ENCODE measurements at regions not wholly inside any gene's neighbourhood (a gene's known extent, or its start where the extent isn't known, plus 50 kb on each side); places are given as distances from the start of the nearest gene placed in this dataset.
"Not testable (repeated sequence)": the region's sequence is repeated elsewhere in the genome, so short reads cannot be mapped to it uniquely, and the experiment has no call there.

DNA sequence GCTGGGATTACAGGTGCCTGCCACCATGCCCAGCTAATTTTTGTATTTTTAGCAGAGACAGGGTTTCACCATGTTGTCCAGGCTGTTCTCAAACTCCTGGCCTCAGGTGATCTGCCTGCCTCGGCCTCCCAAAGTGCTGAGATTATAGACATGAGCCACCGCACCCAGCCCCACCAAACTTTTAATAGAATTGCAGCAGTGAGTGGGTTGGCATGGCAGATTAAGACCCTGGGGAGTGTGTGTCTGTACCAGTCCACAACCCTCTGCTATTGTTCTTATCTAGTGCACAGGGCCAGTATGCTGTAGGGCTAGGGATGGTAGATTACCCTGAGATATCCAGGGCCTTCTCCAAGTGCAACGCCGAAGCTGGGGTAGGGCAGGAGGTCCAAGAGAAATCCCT, 211.0 kb downstream of the BCL11A start:
- TF ChIP-seq EZH2 (IDR thresholded peaks at IDR 0.05; ENCODE audit: borderline replicate concordance, insufficient read depth, low read depth, low read length, poor library complexity, severe bottlenecking); CTCF (IDR thresholded peaks at IDR 0.05): not testable (repeated sequence)
